Activated CD4-positive, alpha-beta T cell treated with anti-CD3 and anti-CD28 coated beads for 48 hours (primary cell): ENCODE measurements at regions not wholly inside any gene's neighbourhood (a gene's known extent, or its start where the extent isn't known, plus 50 kb on each side); places are given as distances from the start of the nearest gene placed in this dataset.
"Not testable (repeated sequence)": the region's sequence is repeated elsewhere in the genome, so short reads cannot be mapped to it uniquely, and the experiment has no call there.

Experiments used
- DNase-seq: peaks from one replicate; pipeline ENCODE4 v3.0.0-alpha.2; 2020

DNA sequence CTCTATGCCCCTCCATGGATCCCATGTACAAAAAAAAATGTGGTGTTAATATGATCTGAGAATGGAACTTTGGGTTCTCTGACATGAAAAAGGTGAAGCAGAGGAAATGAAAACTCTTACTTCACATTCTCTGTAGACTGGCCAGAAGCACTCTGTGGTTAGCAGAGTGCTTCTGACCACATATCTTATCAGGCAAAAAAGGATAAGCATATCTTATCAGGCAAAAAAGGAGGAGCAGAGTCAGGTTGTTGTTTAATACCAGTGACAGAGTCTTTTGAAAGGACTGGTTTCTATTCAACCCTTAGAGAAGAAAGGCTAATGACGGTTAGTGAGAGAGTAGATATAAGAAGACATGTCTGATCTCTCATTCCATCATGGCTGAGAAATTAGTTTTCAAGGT lies 1404.8 kb downstream of the SLITRK1 start:
- DNase-seq = no peak

DNA sequence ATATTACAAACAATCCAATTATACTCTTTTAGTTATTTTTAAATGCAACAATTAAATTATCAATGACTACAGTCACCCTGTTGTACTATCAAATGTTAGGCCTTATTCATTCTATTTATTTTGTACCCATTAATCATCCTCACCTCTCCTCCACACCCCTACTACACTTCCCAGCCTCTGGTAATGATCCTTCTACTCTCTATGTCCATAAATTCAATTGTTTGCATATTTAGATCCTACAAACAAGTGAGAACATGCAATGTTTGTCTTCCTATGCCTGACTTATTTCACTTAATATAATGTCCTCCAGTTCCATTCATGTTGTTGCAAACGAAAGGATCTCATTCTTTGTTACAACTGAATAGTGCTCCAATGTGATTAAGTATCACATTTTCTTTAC lies 1414.6 kb downstream of the SLITRK1 start:
- DNase-seq = no peak

GRCh38 chr13:82459575-82459974 lies 1422.7 kb downstream of the SLITRK1 start:
- not testable (repeated sequence) for DNase-seq

GRCh38 chr13:82458169-82458568 lies 1424.1 kb downstream of the SLITRK1 start:
- DNase-seq = no peak

GRCh38 chr13:82457548-82457947 lies 1424.7 kb downstream of the SLITRK1 start:
- DNase-seq = not testable (repeated sequence)

DNA sequence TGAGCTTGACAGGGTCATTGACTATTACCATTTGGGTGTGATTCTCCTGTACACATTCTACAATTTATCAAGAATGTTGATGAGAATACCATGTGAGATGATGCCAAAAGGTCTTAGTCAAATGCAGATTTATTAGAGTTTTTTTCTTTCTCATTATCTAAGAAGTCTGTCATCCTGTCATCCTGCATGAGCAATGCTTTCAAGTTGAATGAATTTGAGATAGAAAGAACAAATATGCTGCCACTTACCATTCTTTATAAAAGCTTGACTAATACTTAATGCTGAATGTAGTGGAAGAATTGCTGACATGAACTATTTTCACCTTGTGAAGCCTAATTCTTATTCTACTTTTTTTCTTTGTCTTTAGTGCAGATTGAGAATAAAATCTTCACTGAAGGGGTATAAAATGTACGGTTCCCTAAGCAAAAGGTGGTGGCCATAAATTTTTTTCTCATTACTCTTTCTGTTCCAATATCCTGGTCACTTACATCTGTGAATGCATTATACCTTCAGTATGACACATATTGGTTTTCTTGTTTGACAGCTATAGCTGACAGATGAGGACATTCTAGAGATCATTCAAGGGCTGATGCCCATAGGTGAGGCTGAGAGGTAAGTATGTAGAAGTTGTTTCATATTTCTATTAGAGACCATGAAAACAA lies 1434.7 kb downstream of the SLITRK1 start:
- no peak for DNase-seq

DNA sequence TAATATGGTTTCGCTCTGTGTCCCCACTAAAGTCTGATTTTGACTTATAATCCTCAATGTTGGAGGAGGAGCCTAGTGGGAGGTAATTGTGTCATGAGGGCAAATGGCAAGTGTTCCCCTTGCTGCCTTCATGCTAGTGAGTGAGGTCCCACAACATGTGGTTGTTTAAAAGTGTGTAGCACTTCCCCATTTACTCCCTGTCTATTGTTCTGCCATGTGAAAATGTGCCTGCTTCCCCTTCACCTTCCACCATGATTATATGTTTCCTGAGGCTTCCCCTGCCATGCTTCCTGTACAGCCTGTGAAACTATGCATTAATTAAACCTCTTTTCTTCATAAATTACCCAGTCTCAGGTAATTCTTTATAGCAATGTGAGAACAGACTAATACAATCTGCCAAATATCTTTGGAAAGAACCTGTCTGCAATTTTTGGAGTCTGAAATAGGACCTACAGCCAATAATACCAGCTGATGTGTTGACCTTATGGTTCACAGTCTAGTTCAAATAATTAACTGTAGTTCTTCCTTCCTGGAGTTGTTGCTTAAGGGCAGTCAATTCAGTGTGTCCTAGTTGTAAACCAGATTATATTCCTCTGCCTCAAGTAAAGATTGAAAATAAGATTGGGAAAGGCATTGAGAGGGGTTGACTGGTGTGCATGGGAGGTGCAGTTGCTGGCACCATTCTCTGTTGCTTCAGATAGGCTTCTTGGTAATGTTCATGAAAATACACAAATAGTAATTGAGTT lies 1442.9 kb downstream of the SLITRK1 start:
- no peak for DNase-seq

GRCh38 chr13:82438320-82438719 lies 1444.0 kb downstream of the SLITRK1 start:
- no peak for DNase-seq

- no peak for DNase-seq
Measured at GRCh38 chr13:82436099-82436585, 1446.1 kb downstream of the SLITRK1 start.

GRCh38 chr13:82432949-82433348 lies 1449.3 kb downstream of the SLITRK1 start:
- DNase-seq = no peak

DNA sequence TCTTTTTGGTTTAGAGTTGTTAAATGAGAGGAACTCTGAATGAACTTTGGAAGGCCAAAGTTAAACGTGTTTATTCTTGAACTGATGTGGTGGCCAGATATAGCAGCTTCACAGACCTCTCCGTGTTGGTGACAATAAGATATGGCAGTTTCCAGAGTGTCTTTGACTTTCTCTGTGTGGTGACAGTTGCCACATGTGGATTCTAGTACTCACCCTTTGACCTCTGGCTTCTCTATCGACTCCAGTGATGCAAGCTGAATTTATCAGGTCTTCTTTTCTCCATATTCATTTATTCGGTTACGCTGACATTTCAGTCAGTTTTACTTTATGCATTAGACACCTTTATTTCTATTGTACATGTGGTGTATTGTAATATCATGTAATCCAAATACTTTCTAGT lies 1469.5 kb downstream of the SLITRK1 start:
- DNase-seq = no peak

GRCh38 chr13:82407321-82407720 lies 1475.0 kb downstream of the SLITRK1 start:
- no peak for DNase-seq

DNA sequence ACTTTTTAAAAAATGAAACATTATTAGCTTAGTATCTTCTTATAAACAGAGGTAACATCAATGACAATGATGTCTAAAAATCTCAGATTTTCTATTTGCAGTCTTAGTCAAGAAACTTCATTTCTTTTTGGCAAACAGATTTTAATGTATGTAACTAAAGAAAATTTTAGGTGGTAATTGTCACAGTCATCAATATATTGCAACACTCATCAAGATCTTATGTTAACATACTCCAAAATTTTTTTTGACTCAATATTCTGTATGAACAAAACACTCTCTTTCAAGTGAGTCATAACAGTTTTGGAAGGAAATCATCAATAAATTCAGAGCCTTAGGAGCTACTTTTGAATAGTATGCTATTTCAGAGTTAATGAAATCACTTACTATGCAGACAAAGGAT lies 1507.6 kb downstream of the SLITRK1 start:
- DNase-seq = no peak

DNA sequence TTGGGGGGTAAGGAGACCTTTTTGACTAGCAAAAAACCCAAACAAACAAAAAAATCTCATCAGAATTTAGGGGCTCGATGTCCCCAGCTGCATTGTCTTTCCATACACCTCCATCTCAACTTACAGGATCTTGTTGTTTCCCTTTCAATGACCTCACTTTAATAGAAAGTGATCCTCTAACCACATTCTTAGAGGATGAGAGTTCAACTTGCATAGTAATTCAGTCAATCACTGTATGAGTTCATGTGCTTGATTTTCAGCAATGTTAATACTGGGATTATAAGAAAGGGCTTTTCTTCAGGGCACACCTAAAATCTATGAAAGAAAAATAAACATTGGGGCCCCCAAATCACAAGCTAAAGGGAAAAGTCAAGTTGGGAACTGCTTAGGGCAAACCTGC lies 1512.0 kb downstream of the SLITRK1 start:
- DNase-seq = no peak

DNA sequence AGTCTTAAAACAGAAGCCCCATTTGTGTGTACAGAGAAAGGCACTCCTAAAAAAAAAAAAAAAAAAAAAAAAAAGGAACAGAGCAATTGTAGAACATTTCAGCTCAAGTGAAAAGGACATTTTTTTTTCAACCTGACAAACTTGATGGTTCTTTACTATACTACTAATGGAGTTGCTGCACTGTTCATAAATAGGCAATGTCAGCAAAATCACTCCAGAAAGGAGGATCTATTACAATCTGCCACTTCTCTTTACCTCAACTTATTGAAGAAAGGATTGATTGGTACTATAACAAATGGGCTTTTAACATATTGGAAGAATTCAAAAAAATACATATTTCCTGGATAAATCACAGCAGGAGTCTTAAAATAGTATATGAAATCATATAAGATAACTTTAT lies 1517.7 kb downstream of the SLITRK1 start:
- no peak for DNase-seq

GRCh38 chr13:82358284-82358683 lies 1524.0 kb downstream of the SLITRK1 start:
- no peak for DNase-seq

DNA sequence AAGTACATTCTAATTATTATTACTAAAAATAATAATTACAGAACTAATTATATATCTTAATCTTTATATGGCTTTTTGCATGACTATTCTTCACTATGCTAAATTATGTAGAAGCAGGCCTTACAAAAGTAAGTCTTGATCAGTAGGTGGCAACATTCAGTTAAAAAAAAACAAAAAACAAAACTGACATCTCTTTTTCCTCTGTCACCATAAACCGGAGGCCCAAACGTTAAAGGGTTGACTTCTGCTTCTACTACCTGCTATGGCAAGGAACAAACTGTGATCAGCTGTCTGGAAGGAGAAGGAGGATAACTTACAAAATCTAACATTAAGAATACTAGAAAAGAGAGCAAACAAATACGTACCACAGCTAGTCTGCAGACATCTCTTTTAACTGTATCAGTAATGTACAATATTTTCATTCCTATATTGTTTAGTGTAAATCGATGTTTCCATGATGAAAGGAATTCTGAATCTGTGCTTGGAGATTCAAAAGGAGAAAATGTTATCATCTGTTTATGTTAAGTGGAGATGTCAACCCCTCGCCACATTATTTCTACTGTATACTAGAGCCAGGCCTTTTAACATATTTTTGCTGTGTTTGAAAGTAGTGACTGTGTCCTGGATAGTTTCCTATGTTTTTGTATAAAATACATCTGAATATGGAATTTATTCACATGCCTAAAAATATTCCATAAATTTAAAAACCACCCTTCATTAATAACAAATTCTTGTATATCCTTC lies 1525.4 kb downstream of the SLITRK1 start:
- DNase-seq = no peak

GRCh38 chr13:82344867-82345266 lies 1537.4 kb downstream of the SLITRK1 start:
- DNase-seq = no peak

DNA sequence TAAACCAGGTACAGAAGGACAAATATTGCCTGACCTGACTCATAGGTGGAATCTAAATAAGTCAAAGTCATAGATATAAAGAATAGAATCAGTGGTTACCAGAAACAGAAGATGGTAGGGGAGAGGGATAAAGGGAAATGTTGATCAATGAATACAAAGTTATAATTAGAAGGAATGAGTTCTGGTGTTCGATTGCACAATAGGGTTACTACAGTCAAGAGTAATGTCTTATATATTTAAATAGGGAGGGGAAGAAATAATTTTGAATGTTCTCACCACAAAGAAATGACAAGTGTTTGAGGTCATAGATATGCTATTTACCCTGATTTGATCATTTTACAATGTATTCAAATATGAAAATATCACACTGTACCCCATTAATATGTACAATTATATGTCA lies 1541.2 kb downstream of the SLITRK1 start:
- DNase-seq = no peak

DNA sequence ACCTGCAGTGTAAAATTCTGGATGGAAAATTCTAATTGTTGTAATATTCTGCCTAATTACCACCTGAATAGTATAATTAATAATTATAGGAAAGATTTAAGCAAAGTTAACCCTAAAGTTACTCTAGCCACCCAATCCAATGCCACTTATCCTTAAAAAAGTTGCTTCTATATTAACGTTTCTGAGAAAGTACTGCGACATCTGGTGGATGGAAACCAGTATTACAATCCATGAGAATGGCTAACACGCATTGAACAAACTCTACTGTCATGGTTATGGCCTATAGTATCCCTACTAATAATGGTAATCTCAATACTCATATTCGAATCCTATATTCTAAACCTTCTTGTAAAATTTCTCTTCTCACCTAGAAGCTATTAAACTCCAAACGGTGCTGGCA lies 1551.8 kb downstream of the SLITRK1 start:
- no peak for DNase-seq

GRCh38 chr13:82323101-82323500 lies 1559.2 kb downstream of the SLITRK1 start:
- no peak for DNase-seq

DNA sequence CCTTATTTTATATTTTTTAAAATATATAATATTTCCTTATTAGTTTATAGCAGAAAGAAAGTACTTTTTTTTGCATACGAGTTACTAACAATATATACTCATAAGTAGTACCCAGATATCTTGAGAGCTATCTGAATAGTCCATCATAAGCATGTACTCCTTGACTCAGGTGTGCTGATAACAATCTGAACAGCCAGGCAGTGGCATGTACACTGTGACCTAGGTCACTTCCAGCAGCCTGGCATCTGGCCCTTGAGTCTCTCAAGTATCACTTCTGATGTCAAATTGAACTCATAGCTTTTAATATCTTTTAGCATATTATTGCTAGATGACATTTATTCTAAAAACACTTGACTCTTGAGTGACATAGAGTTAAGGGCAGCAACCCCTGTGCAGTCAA lies 1576.7 kb downstream of the SLITRK1 start:
- no peak for DNase-seq

DNA sequence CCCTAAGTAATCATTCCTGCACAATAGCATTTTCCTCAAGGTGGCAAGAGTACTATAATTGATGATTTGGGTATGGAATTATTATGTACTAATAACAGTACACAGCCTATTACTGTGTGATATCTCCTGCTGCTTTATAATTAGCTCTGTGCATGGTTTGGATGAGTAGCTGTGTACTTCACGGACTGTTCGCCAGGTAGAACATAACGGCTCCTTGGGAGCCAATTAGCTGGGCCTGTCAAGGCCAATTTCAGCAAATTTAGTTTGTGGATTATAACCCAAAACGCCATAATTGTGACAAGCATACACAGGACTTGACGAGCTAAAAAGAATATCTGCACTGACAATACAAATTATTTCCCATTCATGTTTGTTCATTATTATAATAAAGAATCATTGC lies 1584.2 kb downstream of the SLITRK1 start:
- DNase-seq = no peak

- DNase-seq = no peak
Measured at GRCh38 chr13:82294226-82294625, 1588.0 kb downstream of the SLITRK1 start.
